Body of pancreas (tissue), 4 donors: ENCODE measurements at regions not wholly inside any gene's neighbourhood (a gene's known extent, or its start where the extent isn't known, plus 50 kb on each side); places are given as distances from the start of the nearest gene placed in this dataset.

Source experiments
- POLR2A ChIP-seq, 3 donors: fragments of 450-650 bp; IDR thresholded peaks; one replicate each; pipeline ENCODE4 v1.6.1; 2016; ENCODE audit warnings: antibody characterized with exemption in 3 of 3, mild to moderate bottlenecking in 2 of 3
- TF ChIP-seq, protein P1 (sequence below), 7 experiments: fragments of 450-650 bp in 4 of 7; fragments of 200-600 bp in 3 of 7; sonication (generic) in 3 of 7; IDR thresholded peaks; one replicate each; pipeline ENCODE4 v1.5.1; 2016 to 2019; ENCODE audit warnings: antibody characterized with exemption in 7 of 7

DNA sequence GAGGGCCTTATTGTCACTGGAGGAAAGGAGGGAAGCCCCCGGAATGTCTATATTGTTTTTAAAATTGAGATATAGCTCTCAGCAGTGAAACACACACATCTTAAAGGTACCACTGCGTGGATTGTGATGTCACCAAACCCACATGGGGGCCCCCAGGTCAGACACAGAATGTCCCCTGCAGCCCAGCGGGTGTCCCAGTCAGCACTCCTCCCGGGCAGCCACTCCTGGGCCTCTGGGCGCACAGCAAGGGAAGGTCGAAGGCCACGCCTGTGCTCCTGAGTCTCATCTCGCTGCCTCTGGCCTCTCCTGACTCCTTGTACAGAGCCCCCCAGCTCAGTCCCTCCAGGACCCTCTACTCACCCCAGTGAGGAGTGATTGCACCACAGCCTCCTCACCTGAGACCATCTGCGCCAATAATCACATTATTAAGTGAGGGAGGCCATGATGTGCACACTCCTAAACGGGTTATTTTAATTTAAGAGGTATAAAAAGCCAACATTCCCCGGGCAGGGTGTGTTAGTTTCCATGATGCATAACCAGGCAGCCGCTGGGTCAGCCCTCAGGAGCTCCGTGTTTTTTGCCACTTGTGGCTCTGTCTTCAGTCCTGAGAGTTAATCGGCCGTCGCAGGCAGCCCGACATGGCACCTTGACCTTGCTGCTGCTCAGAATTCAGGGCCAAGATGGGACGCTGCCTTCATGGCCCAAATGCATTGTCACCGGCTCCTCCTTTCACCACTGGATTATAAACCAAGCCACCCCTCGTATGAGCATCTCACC, 1089.3 kb downstream of the BRD1 start:
- TF ChIP-seq, protein P1, sequence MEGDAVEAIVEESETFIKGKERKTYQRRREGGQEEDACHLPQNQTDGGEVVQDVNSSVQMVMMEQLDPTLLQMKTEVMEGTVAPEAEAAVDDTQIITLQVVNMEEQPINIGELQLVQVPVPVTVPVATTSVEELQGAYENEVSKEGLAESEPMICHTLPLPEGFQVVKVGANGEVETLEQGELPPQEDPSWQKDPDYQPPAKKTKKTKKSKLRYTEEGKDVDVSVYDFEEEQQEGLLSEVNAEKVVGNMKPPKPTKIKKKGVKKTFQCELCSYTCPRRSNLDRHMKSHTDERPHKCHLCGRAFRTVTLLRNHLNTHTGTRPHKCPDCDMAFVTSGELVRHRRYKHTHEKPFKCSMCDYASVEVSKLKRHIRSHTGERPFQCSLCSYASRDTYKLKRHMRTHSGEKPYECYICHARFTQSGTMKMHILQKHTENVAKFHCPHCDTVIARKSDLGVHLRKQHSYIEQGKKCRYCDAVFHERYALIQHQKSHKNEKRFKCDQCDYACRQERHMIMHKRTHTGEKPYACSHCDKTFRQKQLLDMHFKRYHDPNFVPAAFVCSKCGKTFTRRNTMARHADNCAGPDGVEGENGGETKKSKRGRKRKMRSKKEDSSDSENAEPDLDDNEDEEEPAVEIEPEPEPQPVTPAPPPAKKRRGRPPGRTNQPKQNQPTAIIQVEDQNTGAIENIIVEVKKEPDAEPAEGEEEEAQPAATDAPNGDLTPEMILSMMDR (IDR thresholded peaks at IDR 0.05) = no peak
- no peak for TF ChIP-seq POLR2A (IDR thresholded peaks at IDR 0.05)
